Neuronal stem cell (in vitro differentiated cells): ENCODE measurements at regions not wholly inside any gene's neighbourhood (a gene's known extent, or its start where the extent isn't known, plus 50 kb on each side); places are given as distances from the start of the nearest gene placed in this dataset.

ENCODE experiments used
- DNase-seq: peaks from one replicate; pipeline ENCODE4 v3.0.0-alpha.2; 2013; ENCODE audit warnings: low spot score
- H2AFZ ChIP-seq: one replicate; pipeline ENCODE4 v1.6.1; 2013; ENCODE audit warnings: mild to moderate bottlenecking, low read length, inconsistent platforms
- H2AK5ac ChIP-seq: 2 replicates; pipeline ENCODE4 v1.6.1; 2013; ENCODE audit warnings: low read depth, mild to moderate bottlenecking, inconsistent platforms, low read length, moderate library complexity, mixed read lengths
- H2BK120ac ChIP-seq: 2 replicates; pipeline ENCODE4 v1.6.1; 2013; ENCODE audit warnings: low read depth, mild to moderate bottlenecking, inconsistent platforms, low read length, moderate library complexity, mixed read lengths
- H2BK12ac ChIP-seq: one replicate; pipeline ENCODE4 v1.6.1; 2013; ENCODE audit warnings: low read length, inconsistent platforms
- H2BK15ac ChIP-seq: 2 replicates; pipeline ENCODE4 v1.6.1; 2013; ENCODE audit warnings: mild to moderate bottlenecking, low read length, inconsistent platforms, mixed read lengths
- H2BK5ac ChIP-seq: one replicate; pipeline ENCODE4 v1.6.1; 2013; ENCODE audit warnings: inconsistent platforms, mild to moderate bottlenecking, low read length, moderate library complexity
- H3K14ac ChIP-seq: one replicate; pipeline ENCODE4 v1.6.1; 2013; ENCODE audit warnings: low read length, inconsistent platforms
- H3K18ac ChIP-seq: 2 replicates; pipeline ENCODE4 v1.6.1; 2013; ENCODE audit warnings: low read length, inconsistent platforms
- H3K23ac ChIP-seq: 2 replicates; pipeline ENCODE4 v1.6.1; 2013; ENCODE audit warnings: low read depth, mild to moderate bottlenecking, mixed read lengths, low read length, inconsistent platforms; ENCODE audit not compliant: poor library complexity
- H3K27ac ChIP-seq: replicated peaks from 3 replicates; pipeline ENCODE4 v1.5.1; 2013; ENCODE audit warnings: low read length, inconsistent platforms
- H3K27me3 ChIP-seq, 3 experiments: 2 replicates each; pipeline ENCODE4 v1.6.1; 2013; ENCODE audit warnings: low read length in 3 of 3, mild to moderate bottlenecking in 2 of 3, inconsistent platforms in 1 of 3, low read depth in 1 of 3, mixed read lengths in 1 of 3, moderate library complexity in 1 of 3; ENCODE audit not compliant: control insufficient read depth in 3 of 3, insufficient read depth in 3 of 3
- H3K36me3 ChIP-seq, 2 donors: replicated peaks in 1 of 2; 2 replicates each; pipeline ENCODE4 v1.6.1; 2013; ENCODE audit warnings: low read length in 2 of 2; ENCODE audit not compliant: control insufficient read depth in 2 of 2, insufficient read depth in 2 of 2
- H3K4ac ChIP-seq: 2 replicates; pipeline ENCODE4 v1.6.1; 2013; ENCODE audit warnings: inconsistent platforms, mild to moderate bottlenecking, low read length, moderate library complexity
- H3K4me1 ChIP-seq, 2 donors: 1 replicate in 1 of 2; 2 replicates in 1 of 2; pipeline ENCODE4 v1.6.1; 2013; ENCODE audit warnings: low read length in 2 of 2, low read depth in 1 of 2; ENCODE audit not compliant: control insufficient read depth in 2 of 2, insufficient read depth in 1 of 2
- H3K4me2 ChIP-seq: one replicate; pipeline ENCODE4 v1.6.1; 2013; ENCODE audit warnings: mild to moderate bottlenecking, low read length, inconsistent platforms; ENCODE audit not compliant: insufficient read depth, poor library complexity, severe bottlenecking
- H3K4me3 ChIP-seq, 2 donors: 2 replicates each; pipeline ENCODE4 v1.5.1; 2013; ENCODE audit warnings: low read length in 2 of 2, mild to moderate bottlenecking in 2 of 2, inconsistent platforms in 1 of 2, moderate library complexity in 1 of 2
- H3K79me1 ChIP-seq: one replicate; pipeline ENCODE4 v1.6.1; 2013; ENCODE audit warnings: low read depth, mild to moderate bottlenecking, inconsistent platforms, low read length, moderate library complexity
- H3K9ac ChIP-seq: one replicate; pipeline ENCODE4 v1.6.1; 2013; ENCODE audit warnings: mild to moderate bottlenecking, low read depth, low read length, inconsistent platforms; ENCODE audit not compliant: poor library complexity
- H3K9me3 ChIP-seq, 2 donors: replicated peaks in 1 of 2; 2 replicates each; pipeline versions ENCODE3 to v1.6.1; 2013; ENCODE audit warnings: low read length in 2 of 2, mild to moderate bottlenecking in 2 of 2, inconsistent platforms in 1 of 2, low read depth in 1 of 2, mixed read lengths in 1 of 2, moderate library complexity in 1 of 2; ENCODE audit not compliant: control insufficient read depth in 2 of 2, insufficient read depth in 1 of 2
- H4K8ac ChIP-seq: one replicate; pipeline ENCODE4 v1.6.1; 2013; ENCODE audit warnings: low read depth, mild to moderate bottlenecking, inconsistent platforms, low read length, moderate library complexity
- H4K91ac ChIP-seq: one replicate; pipeline ENCODE4 v1.6.1; 2013; ENCODE audit warnings: low read length, low read depth, mild to moderate bottlenecking, inconsistent platforms; ENCODE audit not compliant: poor library complexity
- WGBS, 2 donors: extraction: QIAGEN DNeasy Blood & Tissue Kit; methylation state at CpG; one replicate each; pipeline ENCODE4 v1.1.7; 2013; ENCODE audit warnings: missing lambda C conversion rate in 2 of 2, mixed read lengths in 1 of 2; ENCODE audit not compliant: insufficient read length in 2 of 2, insufficient replicate concordance in 1 of 2; ENCODE audit errors: extremely low coverage in 2 of 2; 5-methylcytosine and 5-hydroxymethylcytosine counted together

DNA sequence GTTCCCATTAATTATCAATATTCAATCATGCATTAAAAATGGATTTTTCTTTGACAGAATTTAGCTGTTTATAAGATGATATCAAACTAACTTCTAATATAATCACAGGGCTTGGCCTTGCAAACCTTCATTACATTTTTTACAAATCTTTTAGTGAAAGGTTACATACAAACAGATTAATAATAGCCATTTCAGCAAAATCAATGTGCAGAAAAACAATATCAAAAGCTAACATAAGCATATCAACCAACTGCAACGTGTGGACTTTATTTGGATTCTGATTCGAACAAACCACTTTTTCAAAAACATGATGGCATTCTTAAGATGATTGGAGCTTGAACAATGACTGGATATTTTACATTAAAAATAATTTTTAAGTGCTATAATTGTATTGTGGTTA lies 93.6 kb downstream of the OTX2 start:
- H3K9ac ChIP-seq = no peak overlapping the region
- H3K14ac ChIP-seq = no peak overlapping the region
- no peaks in the 10 kb centered on the region for H3K36me3 ChIP-seq
- no peaks in the 10 kb centered on the region for H3K9me3 ChIP-seq
- H3K79me1 ChIP-seq = no peaks in the 10 kb centered on the region
- WGBS, 2 donors = no CpG with 5 or more reads among the region's 2 CpGs
- H2BK120ac ChIP-seq = no peak overlapping the region
- no peak overlapping the region for H3K4ac ChIP-seq
- H4K8ac ChIP-seq = no peak overlapping the region
- H3K23ac ChIP-seq = no peak overlapping the region
- H2AK5ac ChIP-seq = no peak overlapping the region
- H2BK12ac ChIP-seq = no peak overlapping the region
- peaks cover 0 to 9% of the 10 kb centered on the region in 2 donors for H3K4me1 ChIP-seq
- H3K4me2 ChIP-seq = no peak overlapping the region
- DNase-seq = no peak
- no peak overlapping the region for H4K91ac ChIP-seq
- H2BK5ac ChIP-seq = no peak overlapping the region
- no peak overlapping the region for H3K18ac ChIP-seq
- H2BK15ac ChIP-seq = no peak overlapping the region
- no peak overlapping the region for H2AFZ ChIP-seq
- no peak overlapping the region for H3K4me3 ChIP-seq
- no peak overlapping the region for H3K27ac ChIP-seq
- peaks cover 0 to 10% (median 0%) of the 10 kb centered on the region in 3 experiments for H3K27me3 ChIP-seq

DNA sequence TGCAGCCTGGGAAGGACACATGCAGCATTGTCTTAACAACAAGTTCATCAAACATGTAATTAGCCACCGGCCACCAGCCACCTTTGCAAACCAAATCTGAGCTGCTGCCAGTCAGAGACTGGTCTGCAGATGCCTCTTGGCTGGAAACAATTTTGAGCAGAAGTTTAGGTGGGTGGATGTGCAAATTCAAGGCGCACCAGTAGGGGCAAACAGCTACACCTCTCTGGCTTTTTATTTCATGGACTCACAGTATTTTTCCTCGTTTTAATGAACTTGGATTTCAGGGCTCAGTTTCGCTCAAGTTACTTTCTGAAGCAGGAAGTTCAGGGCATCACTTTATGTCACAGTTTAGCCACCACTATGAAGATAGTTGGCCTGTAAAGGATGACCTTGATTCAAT lies 94.3 kb downstream of the OTX2 start:
- no peak for DNase-seq
- Histone ChIP-seq H3K4me2 (no peak overlapping the region), H2AFZ (no peak overlapping the region), H4K91ac (no peak overlapping the region), H3K18ac (no peak overlapping the region), H3K36me3 (no peaks in the 10 kb centered on the region), H2BK5ac (no peak overlapping the region), H2BK15ac (no peak overlapping the region), H3K79me1 (no peaks in the 10 kb centered on the region), H3K27ac (no peak overlapping the region), H3K4me1 (peaks cover 0 to 9% of the 10 kb centered on the region in 2 donors), H2BK12ac (no peak overlapping the region), H2BK120ac (no peak overlapping the region), H3K4me3 (no peak overlapping the region), H4K8ac (no peak overlapping the region), H2AK5ac (no peak overlapping the region), H3K9me3 (no peaks in the 10 kb centered on the region), H3K14ac (no peak overlapping the region), H3K27me3 (peaks cover 0 to 10% (median 0%) of the 10 kb centered on the region in 3 experiments), H3K9ac (no peak overlapping the region), H3K23ac (no peak overlapping the region), H3K4ac (no peak overlapping the region)
- no CpG with 5 or more reads among the region's 4 CpGs for WGBS, 2 donors

DNA sequence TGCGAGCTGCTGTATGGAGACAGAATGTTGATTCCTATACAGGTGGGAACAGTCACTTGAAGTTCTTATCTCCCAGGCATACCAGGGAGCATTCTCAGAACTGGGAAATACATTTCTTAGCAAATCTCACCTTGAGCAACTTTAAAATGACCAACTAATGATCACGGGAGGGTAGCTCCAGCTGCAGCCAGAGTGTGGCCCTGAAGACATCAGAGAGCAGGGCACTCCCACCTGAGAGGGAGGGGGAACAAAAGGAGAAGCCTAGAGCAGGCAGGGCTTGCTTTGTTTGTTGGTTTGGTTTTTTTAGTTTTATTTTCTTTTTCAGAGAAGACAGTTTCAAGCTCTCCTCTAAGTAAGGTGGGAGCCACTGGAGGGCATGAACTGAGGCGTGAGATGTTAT lies 101.1 kb downstream of the OTX2 start:
- Histone ChIP-seq H2AK5ac (no peak overlapping the region), H3K9ac (no peak overlapping the region), H3K79me1 (no peaks in the 10 kb centered on the region), H2BK5ac (no peak overlapping the region), H3K23ac (no peak overlapping the region), H3K4me3 (no peak overlapping the region), H3K4me1 (peaks cover 0 to 5% of the 10 kb centered on the region in 2 donors), H4K91ac (no peak overlapping the region), H3K4me2 (no peak overlapping the region), H3K36me3 (no peaks in the 10 kb centered on the region), H2AFZ (no peak overlapping the region), H3K4ac (no peak overlapping the region), H2BK15ac (no peak overlapping the region), H2BK120ac (no peak overlapping the region), H3K14ac (no peak overlapping the region), H3K27me3 (peaks cover 0 to 15% (median 0%) of the 10 kb centered on the region in 3 experiments), H3K27ac (no peak overlapping the region), H4K8ac (no peak overlapping the region), H3K18ac (no peak overlapping the region), H3K9me3 (no peaks in the 10 kb centered on the region), H2BK12ac (no peak overlapping the region)
- DNase-seq = no peak
- no CpG with 5 or more reads among the region's 3 CpGs for WGBS, 2 donors

DNA sequence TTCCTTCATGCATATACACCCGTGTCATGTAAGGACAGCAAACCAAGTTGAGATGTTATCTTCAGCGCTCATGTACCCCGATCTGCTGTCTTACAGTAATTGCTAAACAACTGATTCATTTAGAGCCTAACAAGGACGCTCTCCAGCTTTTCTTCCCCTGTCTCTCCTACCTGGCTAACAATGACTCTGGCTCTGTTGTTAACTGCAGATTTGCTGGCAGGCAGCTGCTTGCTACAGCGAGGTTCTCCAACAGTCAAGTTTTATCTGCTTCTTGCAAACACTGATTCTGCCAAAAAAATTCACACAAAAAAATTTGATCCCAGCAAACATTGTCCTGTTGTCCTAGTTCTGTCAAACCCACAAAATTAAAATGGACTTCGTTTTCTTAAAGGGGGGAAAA lies 101.6 kb downstream of the OTX2 start:
- H2BK120ac ChIP-seq = no peak overlapping the region
- no peak overlapping the region for H2BK12ac ChIP-seq
- H2BK5ac ChIP-seq = no peak overlapping the region
- H3K27me3 ChIP-seq = peaks cover 0 to 18% (median 0%) of the 10 kb centered on the region in 3 experiments
- no peak overlapping the region for H2AFZ ChIP-seq
- no peaks in the 10 kb centered on the region for H3K36me3 ChIP-seq
- H3K4me3 ChIP-seq = no peak overlapping the region
- H3K9me3 ChIP-seq = no peaks in the 10 kb centered on the region
- H2AK5ac ChIP-seq = no peak overlapping the region
- H3K4me2 ChIP-seq = no peak overlapping the region
- no peak for DNase-seq
- no peak overlapping the region for H3K27ac ChIP-seq
- no peak overlapping the region for H2BK15ac ChIP-seq
- no peak overlapping the region for H3K23ac ChIP-seq
- H3K4me1 ChIP-seq = peaks cover 0 to 5% of the 10 kb centered on the region in 2 donors
- H4K91ac ChIP-seq = no peak overlapping the region
- H3K18ac ChIP-seq = no peak overlapping the region
- H3K79me1 ChIP-seq = no peaks in the 10 kb centered on the region
- H3K14ac ChIP-seq = no peak overlapping the region
- H3K4ac ChIP-seq = no peak overlapping the region
- no CpG with 5 or more reads among the region's 6 CpGs for WGBS, 2 donors
- H3K9ac ChIP-seq = no peak overlapping the region
- H4K8ac ChIP-seq = no peak overlapping the region
